Liver (tissue), 3 donors: ENCODE measurements at regions not wholly inside any gene's neighbourhood (a gene's known extent, or its start where the extent isn't known, plus 50 kb on each side); places are given as distances from the start of the nearest gene placed in this dataset.

ENCODE experiments used
- EGR1 ChIP-seq, 2 donors: IDR thresholded peaks; 2 replicates each; pipeline ENCODE4 v1.6.1; 2016 to 2018; ENCODE audit warnings: antibody characterized with exemption in 2 of 2, low read depth in 2 of 2
- FOXA2 ChIP-seq: IDR thresholded peaks from 2 replicates; pipeline ENCODE4 v1.6.1; 2016; ENCODE audit warnings: antibody characterized with exemption
- RAD21 ChIP-seq, 2 donors: IDR thresholded peaks; 2 replicates each; pipeline ENCODE4 v1.6.1; 2016; ENCODE audit warnings: antibody characterized with exemption in 2 of 2, mild to moderate bottlenecking in 2 of 2
- YY1 ChIP-seq: IDR thresholded peaks from 2 replicates; pipeline ENCODE4 v1.6.1; 2016; ENCODE audit warnings: antibody characterized with exemption, mild to moderate bottlenecking
- ZBTB33 ChIP-seq: IDR thresholded peaks from 2 replicates; pipeline ENCODE4 v1.6.1; 2016; ENCODE audit warnings: antibody characterized with exemption
- TF ChIP-seq, protein P1 (sequence below): fragments of 150-350 bp; IDR thresholded peaks from 2 replicates; pipeline ENCODE4 v1.5.1; 2017; ENCODE audit warnings: improper control_type of control experiment, low read depth, low read length; ENCODE audit not compliant: missing input control
- donor health status: healthy.
- donor health status: healthy.

GRCh38 chr9:113712053-113712452 lies 164.1 kb upstream of the ZNF618 start:
- TF ChIP-seq, protein P1, sequence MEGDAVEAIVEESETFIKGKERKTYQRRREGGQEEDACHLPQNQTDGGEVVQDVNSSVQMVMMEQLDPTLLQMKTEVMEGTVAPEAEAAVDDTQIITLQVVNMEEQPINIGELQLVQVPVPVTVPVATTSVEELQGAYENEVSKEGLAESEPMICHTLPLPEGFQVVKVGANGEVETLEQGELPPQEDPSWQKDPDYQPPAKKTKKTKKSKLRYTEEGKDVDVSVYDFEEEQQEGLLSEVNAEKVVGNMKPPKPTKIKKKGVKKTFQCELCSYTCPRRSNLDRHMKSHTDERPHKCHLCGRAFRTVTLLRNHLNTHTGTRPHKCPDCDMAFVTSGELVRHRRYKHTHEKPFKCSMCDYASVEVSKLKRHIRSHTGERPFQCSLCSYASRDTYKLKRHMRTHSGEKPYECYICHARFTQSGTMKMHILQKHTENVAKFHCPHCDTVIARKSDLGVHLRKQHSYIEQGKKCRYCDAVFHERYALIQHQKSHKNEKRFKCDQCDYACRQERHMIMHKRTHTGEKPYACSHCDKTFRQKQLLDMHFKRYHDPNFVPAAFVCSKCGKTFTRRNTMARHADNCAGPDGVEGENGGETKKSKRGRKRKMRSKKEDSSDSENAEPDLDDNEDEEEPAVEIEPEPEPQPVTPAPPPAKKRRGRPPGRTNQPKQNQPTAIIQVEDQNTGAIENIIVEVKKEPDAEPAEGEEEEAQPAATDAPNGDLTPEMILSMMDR, result no peak
- TF ChIP-seq RAD21 (IDR thresholded peaks at IDR 0.05) (no peak), ZBTB33 (no peak), EGR1 (IDR thresholded peaks at IDR 0.05; ENCODE audit: low read depth in 2 of 2) (no peak), FOXA2 (no peak), YY1 (no peak)
